ENCODE measurements at regions not wholly inside any gene's neighbourhood (a gene's known extent, or its start where the extent isn't known, plus 50 kb on each side); places are given as distances from the start of the nearest gene placed in this dataset.

GRCh38 chr16:25317732-25318316 is 60.2 kb upstream of the ZKSCAN2 start:
- no peak for DNase-seq (ENCODE audit: low read depth, low spot score)

- DNase-seq (ENCODE audit: low read depth, low spot score): no peak
Observed at GRCh38 chr16:25311950-25312349, 54.3 kb upstream of the ZKSCAN2 start.

- DNase-seq (ENCODE audit: low read depth, low spot score): no peak
Observed at GRCh38 chr16:25311039-25311438, 53.4 kb upstream of the ZKSCAN2 start.
